HepG2 (cell line): ENCODE measurements at regions not wholly inside any gene's neighbourhood (a gene's known extent, or its start where the extent isn't known, plus 50 kb on each side); places are given as distances from the start of the nearest gene placed in this dataset.

Source experiments
- ATAC-seq: fragments of 200-7000 bp; cut with Tn5 transposase; 3 replicates; pipeline ENCODE4 v1.9.1; 2020; ENCODE audit warnings: mild to moderate bottlenecking, moderate library complexity
- BruUV-seq: library from RNA; stranded (reverse); fragments of 400-500 nt; replicated peaks from 2 replicates; lab custom pipeline; 2021; lab: Mats Ljungman, UMichigan
- CTCF ChIA-PET: fragments of 300-600 bp; formaldehyde crosslinking; extraction: SDS; loops from one replicate; lab custom pipeline; 2021; ENCODE audit warnings: low total read pairs, inconsistent platforms, low intra/inter-chr PET ratio; lab: Yijun Ruan, JAX
- POLR2A ChIA-PET: fragments of 350-600 bp; sonication (Branson Sonifier 250); formaldehyde crosslinking; loops from one replicate; lab custom pipeline; 2020; ENCODE audit warnings: antibody characterized with exemption, inconsistent platforms; lab: Yijun Ruan, JAX
- DNase-seq: peaks from one replicate; pipeline ENCODE4 v3.0.0-alpha.2; 2015; ENCODE audit warnings: low spot score
- FAIRE-seq: peaks from 3 replicates; lab custom pipeline; 2011; peaks lifted over from hg19 to GRCh38; lab: Jason Lieb, UNC
- H2AFZ ChIP-seq: one replicate; pipeline ENCODE4 v1.6.1; 2011; ENCODE audit warnings: low read length, inconsistent platforms
- H3K27ac ChIP-seq: fragments of 300-600 bp; 3 replicates; pipeline ENCODE4 v1.8.0; 2011; ENCODE audit warnings: mixed run types, mild to moderate bottlenecking, mixed read lengths, low read length, inconsistent platforms; ENCODE audit not compliant: insufficient read depth; ENCODE audit errors: extremely low read length
- H3K27me3 ChIP-seq, 2 experiments: fragments of 200-600 bp in 1 of 2; 2 replicates in 1 of 2; 3 replicates in 1 of 2; pipeline versions ENCODE4 v1.6.0 to v1.8.0; 2011; ENCODE audit warnings: low read length in 2 of 2, mild to moderate bottlenecking in 2 of 2, moderate library complexity in 2 of 2, inconsistent platforms in 1 of 2; ENCODE audit not compliant: insufficient read depth in 2 of 2, control insufficient read depth in 1 of 2
- H3K36me3 ChIP-seq, 2 experiments: fragments of 200-600 bp in 1 of 2; replicated peaks in 1 of 2; 2 replicates in 1 of 2; 3 replicates in 1 of 2; pipeline versions ENCODE4 v1.5.1 to v1.8.0; 2011; ENCODE audit warnings: low read length in 2 of 2, inconsistent platforms in 1 of 2; ENCODE audit not compliant: insufficient read depth in 2 of 2, control insufficient read depth in 1 of 2
- H3K4me1 ChIP-seq: 2 replicates; pipeline ENCODE4 v1.5.1; 2012; ENCODE audit warnings: low read length, inconsistent platforms; ENCODE audit not compliant: insufficient read depth
- H3K4me2 ChIP-seq: 2 replicates; pipeline ENCODE4 v1.6.0; 2011; ENCODE audit warnings: low read depth, low read length, inconsistent platforms
- H3K4me3 ChIP-seq, 3 experiments: fragments of 200-600 bp in 1 of 3; sonication (generic), shearing (Covaris generic) in 1 of 3; replicated peaks in 1 of 3; 2 replicates each; pipeline ENCODE4 v1.5.1; 2011 to 2016; ENCODE audit warnings: low read length in 3 of 3, inconsistent platforms in 2 of 3, low read depth in 2 of 3, mild to moderate bottlenecking in 2 of 3, control low read depth in 1 of 3, mixed read lengths in 1 of 3; ENCODE audit not compliant: insufficient read depth in 1 of 3
- H3K79me2 ChIP-seq: one replicate; pipeline ENCODE4 v1.6.1; 2011; ENCODE audit warnings: low read length, inconsistent platforms; ENCODE audit not compliant: insufficient read depth
- H3K9ac ChIP-seq: 2 replicates; pipeline ENCODE4 v1.6.0; 2011; ENCODE audit warnings: mild to moderate bottlenecking, low read depth, low read length, inconsistent platforms; ENCODE audit not compliant: insufficient read depth
- H3K9me3 ChIP-seq: 2 replicates; pipeline ENCODE4 v1.5.1; 2012; ENCODE audit warnings: mild to moderate bottlenecking, low read length
- H4K20me1 ChIP-seq: 2 replicates; pipeline ENCODE4 v1.6.0; 2011; ENCODE audit warnings: inconsistent platforms, mild to moderate bottlenecking, low read length, moderate library complexity; ENCODE audit not compliant: insufficient read depth
- GLI4 ChIP-seq: sonication (generic); formaldehyde crosslinking; IDR thresholded peaks from 2 replicates; pipeline ENCODE4 v1.5.1; 2020; ENCODE audit warnings: missing genetic modification reagents, mild to moderate bottlenecking, moderate library complexity, borderline replicate concordance
- HNRNPL ChIP-seq: fragments of 200-400 bp; formaldehyde crosslinking; IDR thresholded peaks from 2 replicates; pipeline ENCODE4 v1.6.1; 2017; ENCODE audit warnings: mild to moderate bottlenecking, low read depth, low read length
- KDM5B ChIP-seq: sonication (generic); formaldehyde crosslinking; IDR thresholded peaks from 2 replicates; pipeline ENCODE4 v1.4.0; 2020; ENCODE audit warnings: missing genetic modification reagents, mild to moderate bottlenecking, borderline replicate concordance
- PCBP2 ChIP-seq: fragments of 200-400 bp; formaldehyde crosslinking; optimal IDR thresholded peaks from 2 replicates; pipeline ENCODE3; 2018; ENCODE audit warnings: low read length, low read depth; ENCODE audit not compliant: poor library complexity, severe bottlenecking
- SALL1 ChIP-seq: sonication (generic); formaldehyde crosslinking; IDR thresholded peaks from 2 replicates; pipeline ENCODE4 v1.8.0; 2022; ENCODE audit warnings: mild to moderate bottlenecking, missing genetic modification reagents
- TBX3 ChIP-seq: fragments of 450-650 bp; IDR thresholded peaks from 2 replicates; pipeline ENCODE4 v1.6.1; 2017; ENCODE audit warnings: antibody characterized with exemption, mild to moderate bottlenecking, inconsistent platforms, borderline replicate concordance
- in situ Hi-C: cut with HindIII; loops from 2 replicates; pipeline ENCODE4 v1.10.0; 2017; ENCODE audit warnings: low pct_unique_long_range_greater_than_20kb; ENCODE audit not compliant: extremely low pct_ligation_motif_present
- intact Hi-C: fragments of 100-400 bp; cut with micrococcal nuclease; formaldehyde crosslinking; loops from one replicate; pipeline ENCODE4 v1.10.0; 2022; ENCODE audit not compliant: unreplicated experiment
- TF ChIP-seq, protein P1 (sequence below): sonication (generic); formaldehyde crosslinking; IDR thresholded peaks from 2 replicates; pipeline ENCODE4 v1.8.0; 2022; ENCODE audit warnings: mild to moderate bottlenecking, missing genetic modification reagents; ENCODE audit not compliant: insufficient replicate concordance
- TF ChIP-seq, protein P2 (sequence below): sonication (generic); formaldehyde crosslinking; IDR thresholded peaks from 2 replicates; pipeline ENCODE4 v1.5.0; 2020; ENCODE audit warnings: mild to moderate bottlenecking, missing genetic modification reagents
- TF ChIP-seq, protein P3 (sequence below): sonication (generic); formaldehyde crosslinking; IDR thresholded peaks from 2 replicates; pipeline ENCODE4 v1.4.0; 2020; ENCODE audit warnings: missing genetic modification reagents

DNA sequence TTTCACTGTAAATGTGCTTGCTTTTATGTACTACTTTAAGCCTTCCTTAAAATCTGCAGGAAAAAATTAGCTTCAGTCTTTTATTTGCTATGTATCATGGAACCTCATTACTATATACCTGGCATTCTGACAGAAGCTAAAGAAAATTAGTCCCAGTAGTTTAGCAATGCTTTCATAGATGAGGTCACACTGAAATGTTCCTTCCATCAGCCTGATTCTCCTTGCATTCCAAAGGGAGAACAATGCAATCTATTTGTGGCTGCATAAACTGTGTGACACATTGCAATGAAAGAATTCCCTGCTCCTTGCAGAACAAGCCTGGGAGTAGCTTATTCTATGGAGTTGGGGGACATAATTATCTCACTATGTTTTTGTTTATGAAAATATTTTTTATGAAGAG is 691.5 kb upstream of the ARPP21 start:
- intact Hi-C loops, result no loop called here
- CTCF ChIA-PET, result no interaction called here
- Histone ChIP-seq H3K9me3 (peaks cover 46% of the 10 kb centered on the region), H4K20me1 (no peaks in the 10 kb centered on the region), H3K4me2 (no peak overlapping the region), H3K27ac (no peak overlapping the region), H3K27me3 (no peaks in the 10 kb centered on the region), H3K36me3 (no peaks in the 10 kb centered on the region), H3K4me3 (no peak overlapping the region), H2AFZ (no peak overlapping the region), H3K79me2 (no peaks in the 10 kb centered on the region), H3K9ac (no peak overlapping the region), H3K4me1 (no peaks in the 10 kb centered on the region)
- DNase-seq (no peak), FAIRE-seq (no peak), ATAC-seq (no peak)
- POLR2A ChIA-PET, result no interaction called here
- BruUV-seq, result no TSS peak
- TF ChIP-seq HNRNPL, result no peak
- TF ChIP-seq, protein P1, sequence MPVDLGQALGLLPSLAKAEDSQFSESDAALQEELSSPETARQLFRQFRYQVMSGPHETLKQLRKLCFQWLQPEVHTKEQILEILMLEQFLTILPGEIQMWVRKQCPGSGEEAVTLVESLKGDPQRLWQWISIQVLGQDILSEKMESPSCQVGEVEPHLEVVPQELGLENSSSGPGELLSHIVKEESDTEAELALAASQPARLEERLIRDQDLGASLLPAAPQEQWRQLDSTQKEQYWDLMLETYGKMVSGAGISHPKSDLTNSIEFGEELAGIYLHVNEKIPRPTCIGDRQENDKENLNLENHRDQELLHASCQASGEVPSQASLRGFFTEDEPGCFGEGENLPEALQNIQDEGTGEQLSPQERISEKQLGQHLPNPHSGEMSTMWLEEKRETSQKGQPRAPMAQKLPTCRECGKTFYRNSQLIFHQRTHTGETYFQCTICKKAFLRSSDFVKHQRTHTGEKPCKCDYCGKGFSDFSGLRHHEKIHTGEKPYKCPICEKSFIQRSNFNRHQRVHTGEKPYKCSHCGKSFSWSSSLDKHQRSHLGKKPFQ (CRISPR knock-in tag), result no peak
- TF ChIP-seq, protein P2, sequence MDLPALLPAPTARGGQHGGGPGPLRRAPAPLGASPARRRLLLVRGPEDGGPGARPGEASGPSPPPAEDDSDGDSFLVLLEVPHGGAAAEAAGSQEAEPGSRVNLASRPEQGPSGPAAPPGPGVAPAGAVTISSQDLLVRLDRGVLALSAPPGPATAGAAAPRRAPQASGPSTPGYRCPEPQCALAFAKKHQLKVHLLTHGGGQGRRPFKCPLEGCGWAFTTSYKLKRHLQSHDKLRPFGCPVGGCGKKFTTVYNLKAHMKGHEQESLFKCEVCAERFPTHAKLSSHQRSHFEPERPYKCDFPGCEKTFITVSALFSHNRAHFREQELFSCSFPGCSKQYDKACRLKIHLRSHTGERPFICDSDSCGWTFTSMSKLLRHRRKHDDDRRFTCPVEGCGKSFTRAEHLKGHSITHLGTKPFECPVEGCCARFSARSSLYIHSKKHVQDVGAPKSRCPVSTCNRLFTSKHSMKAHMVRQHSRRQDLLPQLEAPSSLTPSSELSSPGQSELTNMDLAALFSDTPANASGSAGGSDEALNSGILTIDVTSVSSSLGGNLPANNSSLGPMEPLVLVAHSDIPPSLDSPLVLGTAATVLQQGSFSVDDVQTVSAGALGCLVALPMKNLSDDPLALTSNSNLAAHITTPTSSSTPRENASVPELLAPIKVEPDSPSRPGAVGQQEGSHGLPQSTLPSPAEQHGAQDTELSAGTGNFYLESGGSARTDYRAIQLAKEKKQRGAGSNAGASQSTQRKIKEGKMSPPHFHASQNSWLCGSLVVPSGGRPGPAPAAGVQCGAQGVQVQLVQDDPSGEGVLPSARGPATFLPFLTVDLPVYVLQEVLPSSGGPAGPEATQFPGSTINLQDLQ (CRISPR knock-in tag), result no peak
- no peak for TF ChIP-seq SALL1 (CRISPR knock-in tag)
- no peak for TF ChIP-seq TBX3
- TF ChIP-seq, protein P3, sequence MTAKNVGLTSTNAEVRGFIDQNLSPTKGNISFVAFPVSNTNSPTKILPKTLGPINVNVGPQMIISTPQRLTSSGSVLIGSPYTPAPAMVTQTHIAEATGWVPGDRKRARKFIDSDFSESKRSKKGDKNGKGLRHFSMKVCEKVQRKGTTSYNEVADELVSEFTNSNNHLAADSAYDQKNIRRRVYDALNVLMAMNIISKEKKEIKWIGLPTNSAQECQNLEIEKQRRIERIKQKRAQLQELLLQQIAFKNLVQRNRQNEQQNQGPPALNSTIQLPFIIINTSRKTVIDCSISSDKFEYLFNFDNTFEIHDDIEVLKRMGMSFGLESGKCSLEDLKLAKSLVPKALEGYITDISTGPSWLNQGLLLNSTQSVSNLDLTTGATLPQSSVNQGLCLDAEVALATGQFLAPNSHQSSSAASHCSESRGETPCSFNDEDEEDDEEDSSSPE (CRISPR knock-in tag), result no peak
- no peak for TF ChIP-seq GLI4
- TF ChIP-seq KDM5B, result no peak
- TF ChIP-seq PCBP2, result no peak
- in situ Hi-C loops, result no loop called here
